Nephron (organoid): ENCODE measurements at regions not wholly inside any gene's neighbourhood (a gene's known extent, or its start where the extent isn't known, plus 50 kb on each side); places are given as distances from the start of the nearest gene placed in this dataset.

Experiments
- H3K27ac Mint-ChIP-seq, 3 experiments: 2 replicates each; pipeline ENCODE4 v1.8.0; 2020; ENCODE audit warnings: mixed read lengths in 3 of 3, mild to moderate bottlenecking in 2 of 3, moderate library complexity in 1 of 3
- H3K27me3 Mint-ChIP-seq: 2 replicates; pipeline ENCODE4 v1.8.0; 2021; ENCODE audit warnings: low read depth, mild to moderate bottlenecking, moderate library complexity, mixed read lengths
- H3K36me3 Mint-ChIP-seq: 2 replicates; pipeline ENCODE4 v1.8.0; 2020; ENCODE audit warnings: low read depth, mixed read lengths
- H3K4me1 Mint-ChIP-seq: 2 replicates; pipeline ENCODE4 v1.8.0; 2020; ENCODE audit warnings: mixed read lengths
- H3K4me3 Mint-ChIP-seq, 3 experiments: 2 replicates each; pipeline ENCODE4 v1.8.0; 2020; ENCODE audit warnings: mild to moderate bottlenecking in 3 of 3, mixed read lengths in 3 of 3, moderate library complexity in 2 of 3
- H3K9me3 Mint-ChIP-seq: 2 replicates; pipeline ENCODE4 v1.8.0; 2020; ENCODE audit warnings: mixed read lengths
- CTCF ChIP-seq, 3 experiments: fragments of 200-600 bp; sonication (generic); IDR thresholded peaks; one replicate each; pipeline ENCODE4 v1.5.0; 2021; ENCODE audit warnings: antibody characterized with exemption in 3 of 3; ENCODE audit not compliant: unreplicated experiment in 3 of 3

- no peak for TF ChIP-seq CTCF (IDR thresholded peaks at IDR 0.05; ENCODE audit: unreplicated experiment in 3 of 3)
- Mint-ChIP-seq H3K36me3 (no peaks in the 10 kb centered on the region), H3K27me3 (peaks cover 8% of the 10 kb centered on the region), H3K9me3 (peaks cover 3% of the 10 kb centered on the region), H3K27ac (no peak overlapping the region), H3K4me1 (no peaks in the 10 kb centered on the region), H3K4me3 (no peak overlapping the region)
Measured at GRCh38 chr14:97329701-97330100, 532.5 kb downstream of the VRK1 start.

GRCh38 chr14:97331058-97331457, 533.9 kb downstream of the VRK1 start:
- Mint-ChIP-seq H3K4me1 (no peaks in the 10 kb centered on the region), H3K9me3 (peaks cover 8% of the 10 kb centered on the region), H3K4me3 (no peak overlapping the region), H3K27me3 (peaks cover 8% of the 10 kb centered on the region), H3K36me3 (no peaks in the 10 kb centered on the region), H3K27ac (no peak overlapping the region)
- TF ChIP-seq CTCF (IDR thresholded peaks at IDR 0.05; ENCODE audit: unreplicated experiment in 3 of 3), result no peak

GRCh38 chr14:97331526-97331925, 534.3 kb downstream of the VRK1 start:
- Mint-ChIP-seq H3K27ac (no peak overlapping the region), H3K9me3 (peaks cover 8% of the 10 kb centered on the region), H3K27me3 (peaks cover 8% of the 10 kb centered on the region), H3K4me3 (no peak overlapping the region), H3K36me3 (no peaks in the 10 kb centered on the region), H3K4me1 (no peaks in the 10 kb centered on the region)
- TF ChIP-seq CTCF (IDR thresholded peaks at IDR 0.05; ENCODE audit: unreplicated experiment in 3 of 3), result no peak

- Mint-ChIP-seq H3K4me3 (no peak overlapping the region), H3K27me3 (peaks cover 8% of the 10 kb centered on the region), H3K27ac (no peak overlapping the region), H3K4me1 (no peaks in the 10 kb centered on the region), H3K36me3 (no peaks in the 10 kb centered on the region), H3K9me3 (peaks cover 22% of the 10 kb centered on the region)
- no peak for TF ChIP-seq CTCF (IDR thresholded peaks at IDR 0.05; ENCODE audit: unreplicated experiment in 3 of 3)
Measured at GRCh38 chr14:97336179-97336578, 539.0 kb downstream of the VRK1 start.

- Mint-ChIP-seq H3K27me3 (peaks cover 4% of the 10 kb centered on the region), H3K36me3 (no peaks in the 10 kb centered on the region), H3K4me1 (no peaks in the 10 kb centered on the region), H3K4me3 (no peak overlapping the region), H3K9me3 (peaks cover 27% of the 10 kb centered on the region), H3K27ac (no peak overlapping the region)
- no peak for TF ChIP-seq CTCF (IDR thresholded peaks at IDR 0.05; ENCODE audit: unreplicated experiment in 3 of 3)
Measured at GRCh38 chr14:97336816-97337215, 539.6 kb downstream of the VRK1 start.

GRCh38 chr14:97337267-97337666, 540.1 kb downstream of the VRK1 start:
- peaks cover 3% of the 10 kb centered on the region for H3K27me3 Mint-ChIP-seq
- no peaks in the 10 kb centered on the region for H3K36me3 Mint-ChIP-seq
- H3K27ac Mint-ChIP-seq, result no peak overlapping the region
- H3K4me3 Mint-ChIP-seq, result no peak overlapping the region
- no peaks in the 10 kb centered on the region for H3K4me1 Mint-ChIP-seq
- no peak for TF ChIP-seq CTCF (IDR thresholded peaks at IDR 0.05; ENCODE audit: unreplicated experiment in 3 of 3)
- H3K9me3 Mint-ChIP-seq, result peaks cover 28% of the 10 kb centered on the region
